Renal pelvis (tissue), 1 donor: ENCODE measurements at regions not wholly inside any gene's neighbourhood (a gene's known extent, or its start where the extent isn't known, plus 50 kb on each side); places are given as distances from the start of the nearest gene placed in this dataset.

Source experiments
- DNase-seq: peaks from one replicate; pipeline ENCODE4 v3.0.0-alpha.2; 2013

DNA sequence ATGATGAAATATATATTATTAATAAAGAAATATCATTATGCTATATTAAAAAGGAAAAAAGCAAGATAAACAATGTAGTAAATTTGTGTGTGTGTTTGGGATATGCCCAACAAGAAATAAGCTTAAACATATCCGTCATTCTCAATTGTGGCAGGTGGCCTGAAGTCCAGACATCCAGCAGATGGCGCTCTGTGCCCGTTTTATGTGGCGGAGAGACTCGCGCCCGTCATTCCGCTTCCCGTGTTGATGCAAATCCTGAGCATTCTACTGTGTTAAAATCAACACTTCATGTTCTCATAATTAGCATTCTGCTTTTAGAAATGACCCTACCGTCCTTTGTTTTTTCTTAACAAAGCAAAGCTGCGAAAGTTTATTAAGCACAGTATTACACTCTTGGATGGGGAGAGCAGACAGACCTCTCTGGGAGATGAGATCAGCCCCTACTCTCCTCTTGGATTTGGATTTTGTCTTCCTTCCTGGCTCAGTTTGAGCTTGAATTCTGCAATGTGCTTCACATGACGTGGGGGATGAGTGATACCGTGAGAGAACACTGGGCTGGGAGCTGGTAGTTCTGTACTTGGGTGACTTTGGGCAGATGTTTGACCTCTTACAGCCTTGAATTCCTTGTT, 125.8 kb downstream of the MCHR2 start:
- DNase-seq = peak; percentile 60
